HG02763 (cell line): ENCODE measurements at regions not wholly inside any gene's neighbourhood (a gene's known extent, or its start where the extent isn't known, plus 50 kb on each side); places are given as distances from the start of the nearest gene placed in this dataset.

Experiments
- ATAC-seq: cut with Tn5 transposase; IDR thresholded peaks from one replicate; pipeline ENCODE4 v1.9.1; 2021; ENCODE audit warnings: mild to moderate bottlenecking, moderate library complexity; ENCODE audit not compliant: unreplicated experiment

- no peak for ATAC-seq
These were observed 56.8 kb upstream of the HS3ST2 start for GRCh38 chr16:22757202-22757601.

GRCh38 chr16:22762486-22762885 is 51.5 kb upstream of the HS3ST2 start:
- ATAC-seq = no peak

DNA sequence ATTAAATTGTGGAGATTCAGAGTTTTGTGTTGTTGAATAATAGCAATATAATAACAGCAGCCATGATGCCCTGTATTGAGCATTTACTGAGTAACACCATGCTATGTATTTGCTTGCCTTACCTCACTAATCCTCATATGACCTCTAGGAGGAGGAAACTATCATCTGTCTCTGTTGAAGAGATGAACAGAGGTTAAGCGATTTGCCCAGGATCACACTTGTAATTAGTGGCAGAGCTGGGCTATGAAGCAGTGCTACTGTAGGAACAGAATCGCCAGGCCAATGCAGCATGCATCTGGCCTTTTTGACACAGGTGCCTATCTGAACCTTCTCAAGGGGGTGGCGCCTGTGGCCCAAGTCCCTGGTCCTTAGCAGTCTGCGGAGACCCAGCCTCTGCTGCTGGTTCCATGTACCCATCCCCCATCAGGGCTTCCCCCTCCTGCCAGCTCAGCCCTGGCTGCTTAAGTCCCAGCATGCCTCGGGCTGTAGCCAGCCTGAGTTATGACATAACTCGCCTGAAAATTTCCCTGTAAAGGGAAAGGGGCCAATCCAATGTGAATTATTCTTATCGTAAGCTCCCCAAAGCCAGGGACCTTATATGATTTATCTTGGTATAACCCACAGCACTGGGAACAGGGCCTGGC is 50.4 kb upstream of the HS3ST2 start:
- no peak for ATAC-seq
